ENCODE measurements at regions not wholly inside any gene's neighbourhood (a gene's known extent, or its start where the extent isn't known, plus 50 kb on each side); places are given as distances from the start of the nearest gene placed in this dataset.

DNA sequence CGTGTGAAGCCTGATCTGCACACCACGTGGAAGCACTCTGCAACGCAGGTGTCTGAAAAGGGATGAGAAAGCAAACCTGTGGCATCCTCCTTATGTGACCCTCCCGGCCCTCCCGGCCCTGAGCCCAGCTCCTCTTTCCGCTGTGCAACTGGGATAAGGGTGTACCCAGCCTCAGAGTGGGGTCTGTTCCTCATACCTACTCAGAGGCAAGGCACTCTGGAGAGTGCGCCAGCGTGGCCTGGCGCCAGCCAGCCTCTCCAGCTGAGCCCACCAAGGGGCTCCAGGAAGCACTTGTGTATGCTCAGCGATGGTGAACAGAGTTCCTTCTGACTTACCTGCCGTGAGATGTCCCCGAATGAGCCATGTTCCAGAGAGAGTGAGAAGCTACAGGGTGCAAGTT, 102.8 kb downstream of the IRX1 start:
- Histone ChIP-seq H3K4me1 (ENCODE audit: insufficient read depth, low read length) (no peaks in the 10 kb centered on the region; the same call in 1 of the 2 replicates), H4K20me1 (ENCODE audit: control insufficient read depth, insufficient read depth, insufficient read length) (peaks cover 4% of the 10 kb centered on the region), H3T11ph (ENCODE audit: low read length) (no peak overlapping the region), H3K23me2 (ENCODE audit: insufficient read length, low read depth, low read length, poor library complexity, severe bottlenecking) (no peaks in the 10 kb centered on the region), H2AFZ (ENCODE audit: low read length) (no peak overlapping the region), H4K5ac (ENCODE audit: insufficient read length, low read depth, low read length) (no peak overlapping the region), H2BK20ac (ENCODE audit: low read depth, low read length, poor library complexity, severe bottlenecking) (no peak overlapping the region), H3K9me3 (ENCODE audit: control insufficient read depth, low read depth, low read length) (no peaks in the 10 kb centered on the region), H3K14ac (ENCODE audit: insufficient read depth, low read length) (no peak overlapping the region), H3K79me2 (ENCODE audit: insufficient read depth, low read length) (no peaks in the 10 kb centered on the region), H3K23ac (ENCODE audit: insufficient read length, low read depth, low read length) (no peak overlapping the region), H2AK5ac (ENCODE audit: insufficient read length, low read length) (no peak overlapping the region), H3K56ac (ENCODE audit: insufficient read length, low read depth, low read length) (no peak overlapping the region), H2BK120ac (ENCODE audit: low read depth, low read length, poor library complexity, severe bottlenecking) (no peak overlapping the region), H3K9ac (ENCODE audit: extremely low read depth, insufficient read length, low read length) (no peak overlapping the region), H4K8ac (replicated peaks; ENCODE audit: insufficient read length, low read depth, low read length) (no peak overlapping the region), H4K91ac (ENCODE audit: insufficient read length, low read depth, low read length) (no peak overlapping the region), H2BK5ac (ENCODE audit: insufficient read length, low read length) (no peak overlapping the region), H3K4ac (ENCODE audit: low read depth, low read length) (no peak overlapping the region), H3K79me1 (ENCODE audit: insufficient read depth, low read depth, low read length, poor library complexity, severe bottlenecking) (no peaks in the 10 kb centered on the region), H3K27ac (ENCODE audit: insufficient read length, low read depth, low read length) (no peak overlapping the region), H3K27me3 (ENCODE audit: insufficient read depth, low read length) (no peaks in the 10 kb centered on the region), H2BK15ac (ENCODE audit: low read depth, low read length) (no peak overlapping the region), H2BK12ac (ENCODE audit: insufficient read length, low read depth, low read length) (no peak overlapping the region), H3K4me2 (ENCODE audit: insufficient read depth, insufficient read length, low read length) (no peak overlapping the region), H3K18ac (ENCODE audit: insufficient read length, low read depth, low read length) (no peak overlapping the region)
- peaks cover 6 to 13% of the 10 kb centered on the region in 2 experiments for H3K9me3 Mint-ChIP-seq
- WGBS (ENCODE audit: extremely low coverage, insufficient read length, low lambda C conversion rate), result no CpG with 5 or more reads among the region's 12 CpGs
- peaks cover 0 to 8% (median 0%) of the 10 kb centered on the region in 3 experiments; a peak in 2 of 7 replicates for H3K36me3 Mint-ChIP-seq (ENCODE audit: insufficient read depth in 1 of 3, low read depth in 3 of 3)
- DNase-seq, result no peak
- TF ChIP-seq, protein P1, sequence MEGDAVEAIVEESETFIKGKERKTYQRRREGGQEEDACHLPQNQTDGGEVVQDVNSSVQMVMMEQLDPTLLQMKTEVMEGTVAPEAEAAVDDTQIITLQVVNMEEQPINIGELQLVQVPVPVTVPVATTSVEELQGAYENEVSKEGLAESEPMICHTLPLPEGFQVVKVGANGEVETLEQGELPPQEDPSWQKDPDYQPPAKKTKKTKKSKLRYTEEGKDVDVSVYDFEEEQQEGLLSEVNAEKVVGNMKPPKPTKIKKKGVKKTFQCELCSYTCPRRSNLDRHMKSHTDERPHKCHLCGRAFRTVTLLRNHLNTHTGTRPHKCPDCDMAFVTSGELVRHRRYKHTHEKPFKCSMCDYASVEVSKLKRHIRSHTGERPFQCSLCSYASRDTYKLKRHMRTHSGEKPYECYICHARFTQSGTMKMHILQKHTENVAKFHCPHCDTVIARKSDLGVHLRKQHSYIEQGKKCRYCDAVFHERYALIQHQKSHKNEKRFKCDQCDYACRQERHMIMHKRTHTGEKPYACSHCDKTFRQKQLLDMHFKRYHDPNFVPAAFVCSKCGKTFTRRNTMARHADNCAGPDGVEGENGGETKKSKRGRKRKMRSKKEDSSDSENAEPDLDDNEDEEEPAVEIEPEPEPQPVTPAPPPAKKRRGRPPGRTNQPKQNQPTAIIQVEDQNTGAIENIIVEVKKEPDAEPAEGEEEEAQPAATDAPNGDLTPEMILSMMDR (conservative IDR thresholded peaks at IDR 0.05), result no peak
- H3K4me3 Mint-ChIP-seq, result no peak overlapping the region
- H3K27ac Mint-ChIP-seq, result no peak overlapping the region; a peak in 1 of 7 replicates
- peaks cover 17 to 23% of the 10 kb centered on the region in 2 experiments for H3K4me1 Mint-ChIP-seq
- peaks cover 2% of the 10 kb centered on the region for H3K27me3 Mint-ChIP-seq (ENCODE audit: low read depth)

Measured in H9 (cell line).